Mesodermal cell (in vitro differentiated cells): ENCODE measurements at regions not wholly inside any gene's neighbourhood (a gene's known extent, or its start where the extent isn't known, plus 50 kb on each side); places are given as distances from the start of the nearest gene placed in this dataset.

Experiments used
- H3K27ac ChIP-seq: 2 replicates; pipeline ENCODE4 v1.7.0; 2013; ENCODE audit warnings: mild to moderate bottlenecking, low read depth, low read length, moderate library complexity; ENCODE audit not compliant: severe bottlenecking
- H3K36me3 ChIP-seq: 2 replicates; pipeline ENCODE4 v1.7.1; 2013; ENCODE audit warnings: mild to moderate bottlenecking, low read length, moderate library complexity; ENCODE audit not compliant: control insufficient read depth, insufficient read depth
- H3K4me1 ChIP-seq: one replicate; pipeline ENCODE4 v1.7.1; 2013; ENCODE audit warnings: mild to moderate bottlenecking, low read length; ENCODE audit not compliant: insufficient read depth, control insufficient read depth, poor library complexity, severe bottlenecking
- H3K4me3 ChIP-seq: 2 replicates; pipeline ENCODE4 v1.7.0; 2013; ENCODE audit warnings: low read length, control low read depth, mild to moderate bottlenecking; ENCODE audit not compliant: insufficient read depth, poor library complexity, severe bottlenecking; ENCODE audit errors: extremely low read depth
- H3K9me3 ChIP-seq: 2 replicates; pipeline ENCODE4 v1.7.1; 2013; ENCODE audit warnings: mild to moderate bottlenecking, low read length, moderate library complexity; ENCODE audit not compliant: control insufficient read depth
- WGBS, 2 experiments: methylation state at CpG; one replicate each; pipeline ENCODE4 v1.1.5; 2013; ENCODE audit warnings: missing lambda C conversion rate in 2 of 2; ENCODE audit not compliant: insufficient coverage in 2 of 2; 5-methylcytosine and 5-hydroxymethylcytosine counted together

- H3K27ac ChIP-seq = no peak overlapping the region
- no peaks in the 10 kb centered on the region for H3K36me3 ChIP-seq
- no peaks in the 10 kb centered on the region for H3K9me3 ChIP-seq
- H3K4me3 ChIP-seq = no peak overlapping the region
- H3K4me1 ChIP-seq = peaks cover 5% of the 10 kb centered on the region
- WGBS, 2 experiments = no CpG with 5 or more reads among the region's 1 CpG
Observed at GRCh38 chr4:71270901-71271300, 67.9 kb upstream of the SLC4A4 start.

- Histone ChIP-seq H3K36me3 (no peaks in the 10 kb centered on the region), H3K4me1 (no peaks in the 10 kb centered on the region), H3K27ac (no peak overlapping the region), H3K9me3 (no peaks in the 10 kb centered on the region), H3K4me3 (no peak overlapping the region)
- no CpG with 5 or more reads among the region's 1 CpG for WGBS, 2 experiments
Observed at GRCh38 chr4:71272976-71273375, 65.8 kb upstream of the SLC4A4 start.

- no peak overlapping the region for H3K4me3 ChIP-seq
Observed at GRCh38 chr4:71275004-71275403, 63.8 kb upstream of the SLC4A4 start.

GRCh38 chr4:71275570-71275969 lies 63.2 kb upstream of the SLC4A4 start:
- H3K4me3 ChIP-seq = no peak overlapping the region
- no peaks in the 10 kb centered on the region for H3K36me3 ChIP-seq
- H3K9me3 ChIP-seq = no peaks in the 10 kb centered on the region
- H3K4me1 ChIP-seq = no peaks in the 10 kb centered on the region
- no peak overlapping the region for H3K27ac ChIP-seq
- 88 to 94% methylated on average over 2 to 3 of the region's 4 CpGs for WGBS, 2 experiments

More at GRCh38 chr4:71275004-71275403, 63.8 kb upstream of the SLC4A4 start:
- Histone ChIP-seq H3K4me1 (no peaks in the 10 kb centered on the region), H3K36me3 (no peaks in the 10 kb centered on the region), H3K27ac (no peak overlapping the region), H3K9me3 (no peaks in the 10 kb centered on the region)

GRCh38 chr4:71277353-71277752 lies 61.5 kb upstream of the SLC4A4 start:
- no peaks in the 10 kb centered on the region for H3K36me3 ChIP-seq
- no peaks in the 10 kb centered on the region for H3K4me1 ChIP-seq
- H3K9me3 ChIP-seq = no peaks in the 10 kb centered on the region
- WGBS, 2 experiments = no CpG with 5 or more reads among the region's 1 CpG
- H3K4me3 ChIP-seq = no peak overlapping the region
- no peak overlapping the region for H3K27ac ChIP-seq

GRCh38 chr4:71283642-71284257 lies 55.1 kb upstream of the SLC4A4 start:
- H3K4me3 ChIP-seq = no peak overlapping the region
- no peaks in the 10 kb centered on the region for H3K4me1 ChIP-seq
- no peaks in the 10 kb centered on the region for H3K9me3 ChIP-seq
- WGBS, 2 experiments = 57 to 100% methylated on average over 1 of the region's 2 CpGs
- no peak overlapping the region for H3K27ac ChIP-seq
- no peaks in the 10 kb centered on the region for H3K36me3 ChIP-seq

- WGBS, 2 experiments = 83 to 85% methylated on average over 1 of the region's 2 CpGs
- Histone ChIP-seq H3K9me3 (no peaks in the 10 kb centered on the region), H3K4me3 (no peak overlapping the region), H3K4me1 (no peaks in the 10 kb centered on the region), H3K27ac (no peak overlapping the region), H3K36me3 (no peaks in the 10 kb centered on the region)
Observed at GRCh38 chr4:71287305-71287704, 51.5 kb upstream of the SLC4A4 start.

GRCh38 chr4:71288875-71289274 lies 49.9 kb upstream of the SLC4A4 start:
- H3K4me1 ChIP-seq = no peaks in the 10 kb centered on the region
- H3K4me3 ChIP-seq = no peak overlapping the region
- no peak overlapping the region for H3K27ac ChIP-seq
- H3K9me3 ChIP-seq = no peaks in the 10 kb centered on the region
- H3K36me3 ChIP-seq = no peaks in the 10 kb centered on the region
